IMR-90 (cell line): ENCODE measurements at regions not wholly inside any gene's neighbourhood (a gene's known extent, or its start where the extent isn't known, plus 50 kb on each side); places are given as distances from the start of the nearest gene placed in this dataset.

Experiments used
- ATAC-seq: fragments of 200-7000 bp; cut with Tn5 transposase; 2 replicates; pipeline ENCODE4 v1.9.1; 2020; ENCODE audit warnings: low read depth, mild to moderate bottlenecking, moderate library complexity
- BruUV-seq: library from RNA; stranded (reverse); fragments of 400-500 nt; replicated peaks from 2 replicates; lab custom pipeline; 2021; lab: Mats Ljungman, UMichigan
- CTCF ChIA-PET: fragments of 300-600 bp; formaldehyde crosslinking; extraction: SDS; loops from one replicate; lab custom pipeline; 2021; ENCODE audit warnings: antibody characterized with exemption; lab: Yijun Ruan, JAX
- POLR2A ChIA-PET: fragments of 300-600 bp; sonication (Branson Sonifier 250); formaldehyde crosslinking; loops from one replicate; lab custom pipeline; 2022; ENCODE audit warnings: antibody characterized with exemption; ENCODE audit not compliant: unreplicated experiment; lab: Charles Lee
- DNase-seq: peaks from one replicate; pipeline ENCODE4 v3.0.0; 2013
- H2AFZ ChIP-seq: replicated peaks from 2 replicates; pipeline ENCODE3; 2013; ENCODE audit warnings: low read length, mild to moderate bottlenecking; ENCODE audit not compliant: poor library complexity
- H2AK5ac ChIP-seq: 2 replicates; pipeline ENCODE4 v1.6.1; 2013; ENCODE audit warnings: low read depth, low read length, inconsistent platforms
- H2AK9ac ChIP-seq: replicated peaks from 2 replicates; pipeline ENCODE3; 2013; ENCODE audit warnings: mild to moderate bottlenecking, low read depth, low read length, moderate library complexity; ENCODE audit not compliant: poor library complexity
- H2BK120ac ChIP-seq: 2 replicates; pipeline ENCODE4 v1.6.1; 2013; ENCODE audit warnings: low read depth, low read length, inconsistent platforms
- H2BK15ac ChIP-seq: 3 replicates; pipeline ENCODE4 v1.6.1; 2013; ENCODE audit warnings: low read depth, low read length, inconsistent platforms
- H2BK20ac ChIP-seq: 2 replicates; pipeline ENCODE4 v1.6.1; 2013; ENCODE audit warnings: low read depth, mild to moderate bottlenecking, inconsistent platforms, low read length, moderate library complexity
- H2BK5ac ChIP-seq: 2 replicates; pipeline ENCODE4 v1.6.1; 2013; ENCODE audit warnings: mild to moderate bottlenecking, low read depth, low read length, inconsistent platforms; ENCODE audit not compliant: poor library complexity, severe bottlenecking
- H3K14ac ChIP-seq: replicated peaks from 2 replicates; pipeline ENCODE4 v1.6.1; 2013; ENCODE audit warnings: low read depth, low read length, inconsistent platforms
- H3K18ac ChIP-seq: 2 replicates; pipeline ENCODE4 v1.6.1; 2013; ENCODE audit warnings: low read depth, low read length, control low read depth
- H3K23ac ChIP-seq: 2 replicates; pipeline ENCODE4 v1.6.1; 2013; ENCODE audit warnings: low read depth, low read length, inconsistent platforms
- H3K27ac ChIP-seq: 2 replicates; pipeline ENCODE4 v1.5.1; 2013; ENCODE audit warnings: mild to moderate bottlenecking, control low read depth, low read length; ENCODE audit not compliant: insufficient read depth
- H3K27me3 ChIP-seq: 2 replicates; pipeline ENCODE4 v1.6.1; 2013; ENCODE audit warnings: low read length; ENCODE audit not compliant: control insufficient read depth, insufficient read depth
- H3K36me3 ChIP-seq: 2 replicates; pipeline ENCODE4 v1.6.1; 2013; ENCODE audit warnings: low read length, mixed read lengths; ENCODE audit not compliant: control insufficient read depth, insufficient read depth
- H3K4ac ChIP-seq: 2 replicates; pipeline ENCODE4 v1.6.1; 2013; ENCODE audit warnings: low read depth, low read length, inconsistent platforms
- H3K4me1 ChIP-seq: 2 replicates; pipeline ENCODE4 v1.6.1; 2013; ENCODE audit warnings: low read length, mixed read lengths; ENCODE audit not compliant: control insufficient read depth, insufficient read depth
- H3K4me2 ChIP-seq: 2 replicates; pipeline ENCODE4 v1.6.1; 2013; ENCODE audit warnings: low read depth, mild to moderate bottlenecking, control low read depth, low read length, moderate library complexity
- H3K4me3 ChIP-seq: 2 replicates; pipeline ENCODE4 v1.5.1; 2013; ENCODE audit warnings: low read depth, mild to moderate bottlenecking, control low read depth, low read length, moderate library complexity; ENCODE audit not compliant: insufficient read depth
- H3K56ac ChIP-seq: 2 replicates; pipeline ENCODE4 v1.6.1; 2013; ENCODE audit warnings: low read length, inconsistent platforms; ENCODE audit not compliant: insufficient read depth; ENCODE audit errors: extremely low read depth
- H3K79me1 ChIP-seq, 2 experiments: 2 replicates each; pipeline ENCODE4 v1.6.1; 2013; ENCODE audit warnings: low read length in 2 of 2, inconsistent platforms in 1 of 2, low read depth in 1 of 2
- H3K9ac ChIP-seq: 2 replicates; pipeline ENCODE4 v1.6.1; 2013; ENCODE audit warnings: low read depth, low read length, control low read depth
- H3K9me1 ChIP-seq: 2 replicates; pipeline ENCODE4 v1.6.1; 2013; ENCODE audit warnings: low read length, inconsistent platforms; ENCODE audit not compliant: insufficient read depth
- H3K9me3 ChIP-seq: 2 replicates; pipeline ENCODE4 v1.6.1; 2013; ENCODE audit warnings: low read length; ENCODE audit not compliant: control insufficient read depth, insufficient read depth
- H4K20me1 ChIP-seq: 2 replicates; pipeline ENCODE4 v1.6.1; 2013; ENCODE audit warnings: low read length, inconsistent platforms; ENCODE audit not compliant: insufficient read depth
- H4K5ac ChIP-seq: 2 replicates; pipeline ENCODE4 v1.6.1; 2013; ENCODE audit warnings: mild to moderate bottlenecking, low read depth, low read length, control low read depth
- H4K8ac ChIP-seq, 2 experiments: 2 replicates each; pipeline ENCODE4 v1.6.1; 2013; ENCODE audit warnings: low read depth in 2 of 2, low read length in 2 of 2, control low read depth in 1 of 2, inconsistent platforms in 1 of 2
- H4K91ac ChIP-seq: 2 replicates; pipeline ENCODE4 v1.6.1; 2013; ENCODE audit warnings: low read depth, low read length, inconsistent platforms; ENCODE audit not compliant: insufficient read depth
- CEBPB ChIP-seq: IDR thresholded peaks from 2 replicates; pipeline ENCODE4 v1.6.1; 2012; ENCODE audit warnings: low read depth, low read length, improper control_type of control experiment
- RAD21 ChIP-seq: IDR thresholded peaks from 2 replicates; pipeline ENCODE4 v1.6.1; 2012; ENCODE audit warnings: low read length, improper control_type of control experiment
- WGBS, 2 experiments: methylation state at CpG; one replicate each; pipeline versions ENCODE4 v1.1.5 to v1.1.7; 2013; ENCODE audit warnings: missing lambda C conversion rate in 2 of 2; ENCODE audit not compliant: insufficient read length in 1 of 2; ENCODE audit errors: extremely low coverage in 2 of 2; 5-methylcytosine and 5-hydroxymethylcytosine counted together
- dilution Hi-C: fragments of 300-500 bp; cut with HindIII; formaldehyde crosslinking; loops from one replicate; pipeline ENCODE4 v1.14.3; 2018; ENCODE audit warnings: low sequenced_read_pairs; ENCODE audit not compliant: unreplicated experiment
- in situ Hi-C: fragments of 300-500 bp; cut with MboI; formaldehyde crosslinking; loops from 3 replicates; pipeline ENCODE4 v1.14.3; 2019; ENCODE audit warnings: low sequenced_read_pairs, inconsistent platforms, mixed read lengths
- intact Hi-C: fragments of 100-400 bp; cut with micrococcal nuclease; formaldehyde crosslinking; loops from 2 replicates; pipeline ENCODE4 v1.10.0; 2022

DNA sequence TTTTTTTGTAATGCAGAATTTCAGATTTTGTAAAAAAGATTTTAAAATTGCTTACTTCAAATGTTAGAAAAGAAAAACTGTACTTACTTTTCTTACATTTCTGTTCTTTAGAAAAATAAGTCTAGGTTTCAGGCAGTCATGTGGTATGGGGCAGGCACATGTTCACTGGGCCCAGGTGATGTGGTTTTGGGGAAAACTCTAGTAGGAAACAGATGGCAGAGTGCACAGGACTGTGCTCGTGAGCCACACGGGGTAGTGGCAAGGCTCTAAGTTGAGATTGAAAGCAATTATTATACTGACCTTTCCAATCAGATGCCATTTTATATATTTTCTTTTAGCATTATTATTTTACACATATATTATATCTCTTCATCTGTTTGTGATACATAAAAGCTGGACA, 1036.9 kb upstream of the TMEFF2 start:
- no peak for DNase-seq
- POLR2A ChIA-PET: no interaction called here
- WGBS, 2 experiments: no CpG with 5 or more reads among the region's 2 CpGs
- Histone ChIP-seq H3K27ac (no peak overlapping the region), H4K5ac (no peak overlapping the region), H3K79me1 (no peaks in the 10 kb centered on the region), H2BK120ac (no peak overlapping the region), H3K56ac (no peak overlapping the region), H4K20me1 (no peaks in the 10 kb centered on the region), H3K9me1 (no peaks in the 10 kb centered on the region), H2BK5ac (no peak overlapping the region), H2BK15ac (no peak overlapping the region), H4K8ac (no peak overlapping the region), H2AK5ac (no peak overlapping the region), H3K4me3 (no peak overlapping the region), H3K4ac (no peak overlapping the region), H3K9ac (no peak overlapping the region), H3K27me3 (no peaks in the 10 kb centered on the region), H2BK20ac (no peak overlapping the region), H3K4me2 (no peak overlapping the region), H2AFZ (no peak overlapping the region), H3K36me3 (no peaks in the 10 kb centered on the region), H3K14ac (no peak overlapping the region), H4K91ac (no peak overlapping the region), H3K9me3 (peaks cover 4% of the 10 kb centered on the region), H3K4me1 (no peaks in the 10 kb centered on the region), H3K23ac (no peak overlapping the region), H2AK9ac (no peak overlapping the region), H3K18ac (no peak overlapping the region)
- BruUV-seq: no TSS peak
- CTCF ChIA-PET: no interaction called here
- in situ Hi-C loops (no loop called here), intact Hi-C loops (no loop called here), dilution Hi-C loops (no loop called here)
- TF ChIP-seq RAD21 (no peak), CEBPB (no peak)
- ATAC-seq: no peak
